IPS DF 6.9 (cell line): ENCODE measurements at regions not wholly inside any gene's neighbourhood (a gene's known extent, or its start where the extent isn't known, plus 50 kb on each side); places are given as distances from the start of the nearest gene placed in this dataset.

Experiments used
- DNase-seq: peaks from one replicate; pipeline ENCODE4 v3.0.0-alpha.2; 2013; ENCODE audit warnings: low read depth, low spot score
- H3K27ac ChIP-seq: one replicate; pipeline ENCODE4 v1.5.1; 2013; ENCODE audit warnings: low read length, control low read depth
- H3K27me3 ChIP-seq: 2 replicates; pipeline ENCODE4 v1.6.1; 2013; ENCODE audit warnings: mild to moderate bottlenecking, low read length; ENCODE audit not compliant: control insufficient read depth, insufficient read depth
- H3K36me3 ChIP-seq: 2 replicates; pipeline ENCODE4 v1.6.1; 2013; ENCODE audit warnings: low read length; ENCODE audit not compliant: control insufficient read depth, insufficient read depth
- H3K4me1 ChIP-seq: 2 replicates; pipeline ENCODE4 v1.6.1; 2013; ENCODE audit warnings: low read length; ENCODE audit not compliant: control insufficient read depth, insufficient read depth
- H3K4me3 ChIP-seq: 2 replicates; pipeline ENCODE4 v1.5.1; 2013; ENCODE audit warnings: mild to moderate bottlenecking, low read length
- H3K9me3 ChIP-seq: 2 replicates; pipeline ENCODE4 v1.6.1; 2013; ENCODE audit warnings: low read length, inconsistent platforms; ENCODE audit not compliant: control insufficient read depth, insufficient read depth
- WGBS: extraction: QIAGEN DNeasy Blood & Tissue Kit; methylation state at CpG from one replicate; pipeline ENCODE4 v1.1.7; 2013; ENCODE audit warnings: mixed read lengths, missing lambda C conversion rate; ENCODE audit not compliant: insufficient read length, insufficient coverage; 5-methylcytosine and 5-hydroxymethylcytosine counted together

GRCh38 chr6:23483896-23484295, 642.1 kb upstream of the NRSN1 start:
- Histone ChIP-seq H3K9me3 (no peaks in the 10 kb centered on the region), H3K27me3 (no peaks in the 10 kb centered on the region), H3K27ac (no peak overlapping the region), H3K4me3 (no peak overlapping the region), H3K4me1 (no peaks in the 10 kb centered on the region), H3K36me3 (no peaks in the 10 kb centered on the region)
- no peak for DNase-seq

GRCh38 chr6:23494367-23494766, 631.6 kb upstream of the NRSN1 start:
- no CpG with 5 or more reads among the region's 4 CpGs for WGBS
- no peak for DNase-seq
- no peaks in the 10 kb centered on the region for H3K4me1 ChIP-seq

GRCh38 chr6:23498013-23498412, 628.0 kb upstream of the NRSN1 start:
- no CpG with 5 or more reads among the region's 4 CpGs for WGBS
- Histone ChIP-seq H3K4me3 (no peak overlapping the region), H3K27me3 (no peaks in the 10 kb centered on the region), H3K36me3 (no peaks in the 10 kb centered on the region), H3K4me1 (no peaks in the 10 kb centered on the region), H3K27ac (no peak overlapping the region), H3K9me3 (no peaks in the 10 kb centered on the region)
- DNase-seq = no peak

More at GRCh38 chr6:23494367-23494766, 631.6 kb upstream of the NRSN1 start:
- H3K27me3 ChIP-seq = no peaks in the 10 kb centered on the region
- H3K4me3 ChIP-seq = no peak overlapping the region
- H3K9me3 ChIP-seq = no peaks in the 10 kb centered on the region
- H3K36me3 ChIP-seq = no peaks in the 10 kb centered on the region
- H3K27ac ChIP-seq = no peak overlapping the region

GRCh38 chr6:23499549-23499948, 626.5 kb upstream of the NRSN1 start:
- Histone ChIP-seq H3K36me3 (no peaks in the 10 kb centered on the region), H3K9me3 (no peaks in the 10 kb centered on the region)
- 100% methylated on average over 1 of the region's 1 CpG for WGBS

GRCh38 chr6:23503173-23503572, 622.8 kb upstream of the NRSN1 start:
- Histone ChIP-seq H3K4me1 (no peaks in the 10 kb centered on the region), H3K27me3 (no peaks in the 10 kb centered on the region), H3K9me3 (no peaks in the 10 kb centered on the region), H3K27ac (no peak overlapping the region), H3K36me3 (no peaks in the 10 kb centered on the region), H3K4me3 (no peak overlapping the region)
- no peak for DNase-seq
- WGBS = no CpG with 5 or more reads among the region's 1 CpG

More at GRCh38 chr6:23499549-23499948, 626.5 kb upstream of the NRSN1 start:
- no peaks in the 10 kb centered on the region for H3K4me1 ChIP-seq
- no peak overlapping the region for H3K27ac ChIP-seq
- H3K4me3 ChIP-seq = no peak overlapping the region
- no peak for DNase-seq
- H3K27me3 ChIP-seq = no peaks in the 10 kb centered on the region

GRCh38 chr6:23505026-23505425, 621.0 kb upstream of the NRSN1 start:
- H3K4me3 ChIP-seq = no peak overlapping the region
- no peak for DNase-seq
- H3K36me3 ChIP-seq = no peaks in the 10 kb centered on the region
- no peaks in the 10 kb centered on the region for H3K27me3 ChIP-seq
- no peaks in the 10 kb centered on the region for H3K4me1 ChIP-seq
- no peaks in the 10 kb centered on the region for H3K9me3 ChIP-seq
- no peak overlapping the region for H3K27ac ChIP-seq
- no CpG with 5 or more reads among the region's 3 CpGs for WGBS

- Histone ChIP-seq H3K36me3 (no peaks in the 10 kb centered on the region), H3K27me3 (no peaks in the 10 kb centered on the region), H3K4me3 (no peak overlapping the region), H3K27ac (no peak overlapping the region), H3K4me1 (peaks cover 2% of the 10 kb centered on the region; the same call in 1 of the 2 replicates), H3K9me3 (no peaks in the 10 kb centered on the region)
- no peak for DNase-seq
- no CpG with 5 or more reads among the region's 2 CpGs for WGBS
Observed at GRCh38 chr6:23510778-23511510, 615.1 kb upstream of the NRSN1 start.

- no CpG with 5 or more reads among the region's 1 CpG for WGBS
- no peak for DNase-seq
- Histone ChIP-seq H3K36me3 (no peaks in the 10 kb centered on the region), H3K9me3 (no peaks in the 10 kb centered on the region), H3K4me3 (no peak overlapping the region), H3K27me3 (no peaks in the 10 kb centered on the region), H3K4me1 (peaks cover 2% of the 10 kb centered on the region; the same call in 1 of the 2 replicates), H3K27ac (no peak overlapping the region)
Observed at GRCh38 chr6:23511817-23512216, 614.2 kb upstream of the NRSN1 start.

GRCh38 chr6:23518294-23518693, 607.7 kb upstream of the NRSN1 start:
- WGBS = no CpG with 5 or more reads among the region's 6 CpGs
- Histone ChIP-seq H3K9me3 (no peaks in the 10 kb centered on the region), H3K4me1 (no peaks in the 10 kb centered on the region), H3K36me3 (no peaks in the 10 kb centered on the region), H3K27ac (no peak overlapping the region), H3K4me3 (no peak overlapping the region), H3K27me3 (no peaks in the 10 kb centered on the region)
- no peak for DNase-seq

- Histone ChIP-seq H3K4me3 (no peak overlapping the region), H3K27me3 (no peaks in the 10 kb centered on the region), H3K9me3 (no peaks in the 10 kb centered on the region), H3K4me1 (no peaks in the 10 kb centered on the region), H3K36me3 (no peaks in the 10 kb centered on the region), H3K27ac (no peak overlapping the region)
- WGBS = no CpG with 5 or more reads among the region's 11 CpGs
- no peak for DNase-seq
Observed at GRCh38 chr6:23522792-23523547, 603.0 kb upstream of the NRSN1 start.
